Skin of body (tissue), 1 donor: ENCODE measurements at regions not wholly inside any gene's neighbourhood (a gene's known extent, or its start where the extent isn't known, plus 50 kb on each side); places are given as distances from the start of the nearest gene placed in this dataset.
"Not testable (repeated sequence)": the region's sequence is repeated elsewhere in the genome, so short reads cannot be mapped to it uniquely, and the experiment has no call there.

Source experiments
- DNase-seq: peaks from one replicate; lab custom pipeline; 2025; lab: John Stamatoyannopoulos, UW

- no peak for DNase-seq
Measured at GRCh38 chr2:16026816-16027501, 86.6 kb downstream of the MYCN start.

- no peak for DNase-seq
Measured at GRCh38 chr2:16025876-16026640, 85.7 kb downstream of the MYCN start.

- DNase-seq, result no peak
Measured at GRCh38 chr2:16025211-16025875, 85.0 kb downstream of the MYCN start.

- not testable (repeated sequence) for DNase-seq
Measured at GRCh38 chr2:16024628-16025027, 84.3 kb downstream of the MYCN start.

GRCh38 chr2:16023506-16024360 is 83.4 kb downstream of the MYCN start:
- no peak for DNase-seq

GRCh38 chr2:16022548-16023240 is 82.3 kb downstream of the MYCN start:
- DNase-seq, result no peak

- DNase-seq, result no peak
Measured at GRCh38 chr2:16021611-16022363, 81.4 kb downstream of the MYCN start.

GRCh38 chr2:16020389-16021008 is 80.1 kb downstream of the MYCN start:
- DNase-seq, result no peak

GRCh38 chr2:16019617-16020351 is 79.4 kb downstream of the MYCN start:
- no peak for DNase-seq

GRCh38 chr2:16019060-16019480 is 78.7 kb downstream of the MYCN start:
- no peak for DNase-seq

GRCh38 chr2:16018277-16019059 is 78.1 kb downstream of the MYCN start:
- no peak for DNase-seq

GRCh38 chr2:16016282-16016681 is 75.9 kb downstream of the MYCN start:
- no peak for DNase-seq

- DNase-seq, result no peak
Measured at GRCh38 chr2:16015903-16016265, 75.5 kb downstream of the MYCN start.

GRCh38 chr2:16015210-16015902 is 75.0 kb downstream of the MYCN start:
- no peak for DNase-seq

- DNase-seq, result no peak
Measured at GRCh38 chr2:16014802-16015201, 74.5 kb downstream of the MYCN start.

GRCh38 chr2:16014041-16014787 is 73.9 kb downstream of the MYCN start:
- DNase-seq, result no peak

GRCh38 chr2:16013359-16013911 is 73.1 kb downstream of the MYCN start:
- no peak for DNase-seq
